ENCODE measurements at regions not wholly inside any gene's neighbourhood (a gene's known extent, or its start where the extent isn't known, plus 50 kb on each side); places are given as distances from the start of the nearest gene placed in this dataset.
"Not testable (repeated sequence)": the region's sequence is repeated elsewhere in the genome, so short reads cannot be mapped to it uniquely, and the experiment has no call there.

DNA sequence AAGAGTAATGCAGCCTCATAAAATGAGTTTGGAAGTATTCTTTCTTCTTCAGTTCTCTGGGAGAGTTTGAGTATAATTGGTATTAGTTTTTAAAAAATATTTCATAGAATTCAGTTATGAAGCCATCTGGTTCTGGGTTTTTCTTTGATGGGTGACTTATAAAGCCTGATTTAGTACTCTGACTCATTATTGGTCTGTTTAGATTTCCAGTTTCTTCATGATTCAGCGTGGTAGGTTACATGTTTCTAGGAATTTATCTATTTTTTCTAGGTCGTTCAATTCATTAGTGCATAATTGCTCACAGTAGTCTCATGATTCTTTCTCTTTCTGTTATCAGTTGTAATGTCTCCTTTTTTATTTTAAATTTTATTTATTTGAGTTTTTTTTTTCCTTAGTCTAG is 111.2 kb downstream of the CEP44 start:
- DNase-seq (ENCODE audit: low read depth in 1 of 2, low spot score in 1 of 2) = no peak
- in situ Hi-C loops (cut with HindIII; ENCODE audit: low pct_unique_long_range_greater_than_20kb, low sequenced_read_pairs) = no loop called here
- TF ChIP-seq JUND (IDR thresholded peaks at IDR 0.05; ENCODE audit: low read depth) = no peak

DNA sequence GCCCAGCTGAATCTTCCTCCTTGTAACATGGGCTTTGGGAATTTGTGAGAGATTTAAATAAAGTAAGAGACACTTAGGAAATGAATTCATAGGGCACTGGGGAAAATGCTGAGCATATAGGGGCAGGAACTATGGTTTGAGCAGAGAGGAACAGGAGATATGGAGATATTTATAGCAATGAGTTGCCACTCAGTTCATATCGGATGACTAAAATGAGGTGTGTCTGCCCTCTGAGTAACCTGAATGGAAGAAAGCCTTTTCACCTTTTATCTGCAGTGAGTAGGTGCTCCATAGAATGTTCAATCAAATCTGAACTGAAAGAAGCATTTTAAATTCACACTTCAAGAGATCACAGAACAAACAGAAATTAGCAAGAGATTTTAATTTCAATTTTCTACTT is 105.7 kb downstream of the CEP44 start:
- no peak for TF ChIP-seq JUND (IDR thresholded peaks at IDR 0.05; ENCODE audit: low read depth)
- in situ Hi-C loops (cut with HindIII; ENCODE audit: low pct_unique_long_range_greater_than_20kb, low sequenced_read_pairs) = no loop called here
- DNase-seq (ENCODE audit: low read depth in 1 of 2, low spot score in 1 of 2) = no peak

DNA sequence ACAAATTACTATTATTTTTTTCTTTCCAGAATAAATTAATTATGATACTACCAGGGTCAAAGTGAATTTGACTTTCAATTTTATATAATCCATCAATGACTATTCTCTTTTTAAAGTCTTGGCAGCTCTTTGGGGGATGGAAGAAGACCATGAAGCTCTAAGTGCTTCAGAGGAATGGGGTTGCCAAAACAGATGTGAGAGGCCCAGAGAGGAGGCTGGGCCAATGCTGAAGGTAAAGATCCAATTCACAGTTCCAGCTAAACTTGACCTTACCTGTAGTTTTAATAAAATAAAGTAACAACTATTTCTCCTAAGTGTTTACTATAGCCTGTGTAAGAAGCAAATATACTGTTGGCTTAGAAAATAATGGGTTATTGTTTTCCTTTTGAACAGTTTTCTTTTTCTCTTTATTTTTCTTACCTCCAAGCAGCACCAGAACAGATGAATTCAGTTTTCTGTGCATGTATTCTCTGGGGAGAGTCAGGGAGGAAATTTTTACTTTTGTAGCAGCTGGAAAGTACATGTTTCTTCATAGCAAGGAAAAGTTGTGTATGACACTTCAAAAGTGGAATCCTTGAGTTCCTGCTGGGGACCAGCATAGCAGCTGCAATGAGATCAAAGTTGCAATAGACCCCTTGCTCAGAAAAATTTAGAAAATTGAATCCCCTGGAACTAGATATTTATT is 104.9 kb downstream of the CEP44 start:
- TF ChIP-seq JUND (IDR thresholded peaks at IDR 0.05; ENCODE audit: low read depth) = no peak

DNA sequence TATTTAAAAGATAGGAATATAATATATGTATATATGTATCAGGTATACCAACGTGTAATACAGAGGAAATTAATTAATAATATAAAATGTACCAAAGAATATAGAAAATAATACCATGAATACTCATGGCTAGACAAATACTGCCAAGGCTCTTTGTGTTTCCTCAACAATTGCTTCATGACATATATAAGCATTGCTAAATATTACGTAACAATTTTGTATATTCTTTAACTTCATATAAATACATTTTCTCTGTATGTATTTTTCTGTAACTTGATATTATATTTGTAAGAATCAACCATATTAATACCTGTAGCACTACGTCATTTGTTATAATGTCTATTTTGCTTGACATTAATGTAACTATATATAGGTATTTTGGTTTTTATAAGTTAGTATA is 104.0 kb downstream of the CEP44 start:
- DNase-seq (ENCODE audit: low read depth in 1 of 2, low spot score in 1 of 2) = no peak
- TF ChIP-seq JUND (IDR thresholded peaks at IDR 0.05; ENCODE audit: low read depth) = no peak
- in situ Hi-C loops (cut with HindIII; ENCODE audit: low pct_unique_long_range_greater_than_20kb, low sequenced_read_pairs) = no loop called here

More for the DNA sequence above, 104.9 kb downstream of the CEP44 start:
- no peak for DNase-seq (ENCODE audit: low read depth in 1 of 2, low spot score in 1 of 2)
- in situ Hi-C loops (cut with HindIII; ENCODE audit: low pct_unique_long_range_greater_than_20kb, low sequenced_read_pairs) = no loop called here

DNA sequence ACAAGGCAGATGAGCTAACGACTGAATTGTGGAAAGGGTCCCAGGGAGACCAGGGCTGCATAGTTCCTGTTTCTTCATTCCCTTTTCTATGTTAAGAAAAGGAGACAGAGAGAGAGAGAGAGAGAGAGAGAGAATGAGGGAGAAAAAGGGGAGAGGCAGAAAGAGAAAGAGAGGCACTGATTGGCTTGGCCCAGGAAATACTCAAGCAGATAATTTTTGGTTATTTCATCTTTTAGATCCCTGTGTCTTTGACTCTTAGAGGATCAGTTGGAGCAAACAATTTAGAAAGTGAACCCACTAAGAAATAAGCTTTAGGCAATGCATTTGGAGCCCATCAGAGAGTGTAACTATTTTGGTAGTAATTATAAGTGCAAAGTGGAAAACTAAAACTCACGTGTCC is 103.4 kb downstream of the CEP44 start:
- in situ Hi-C loops (cut with HindIII; ENCODE audit: low pct_unique_long_range_greater_than_20kb, low sequenced_read_pairs) = no loop called here
- TF ChIP-seq JUND (IDR thresholded peaks at IDR 0.05; ENCODE audit: low read depth) = no peak
- no peak for DNase-seq (ENCODE audit: low read depth in 1 of 2, low spot score in 1 of 2)

DNA sequence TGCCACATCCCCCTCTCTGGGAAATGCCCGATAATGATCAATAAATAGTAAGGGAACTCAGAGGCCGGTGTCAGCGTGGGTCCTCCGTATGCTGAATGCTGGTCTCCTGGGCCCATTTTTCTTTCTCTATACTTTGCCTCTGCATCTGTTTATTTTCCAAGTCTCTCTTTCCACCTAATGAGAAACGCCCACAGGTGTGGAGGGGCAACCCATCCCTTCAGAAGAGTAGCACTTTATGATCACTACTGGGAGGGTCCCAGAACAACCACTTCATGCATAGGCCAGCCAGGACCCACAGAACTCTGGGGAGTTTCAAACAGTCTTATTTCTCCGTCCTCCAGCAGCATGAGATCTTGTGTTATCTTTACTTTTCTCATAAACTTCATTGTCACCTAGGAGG is 100.1 kb downstream of the CEP44 start:
- in situ Hi-C loops (cut with HindIII; ENCODE audit: low pct_unique_long_range_greater_than_20kb, low sequenced_read_pairs) = no loop called here

DNA sequence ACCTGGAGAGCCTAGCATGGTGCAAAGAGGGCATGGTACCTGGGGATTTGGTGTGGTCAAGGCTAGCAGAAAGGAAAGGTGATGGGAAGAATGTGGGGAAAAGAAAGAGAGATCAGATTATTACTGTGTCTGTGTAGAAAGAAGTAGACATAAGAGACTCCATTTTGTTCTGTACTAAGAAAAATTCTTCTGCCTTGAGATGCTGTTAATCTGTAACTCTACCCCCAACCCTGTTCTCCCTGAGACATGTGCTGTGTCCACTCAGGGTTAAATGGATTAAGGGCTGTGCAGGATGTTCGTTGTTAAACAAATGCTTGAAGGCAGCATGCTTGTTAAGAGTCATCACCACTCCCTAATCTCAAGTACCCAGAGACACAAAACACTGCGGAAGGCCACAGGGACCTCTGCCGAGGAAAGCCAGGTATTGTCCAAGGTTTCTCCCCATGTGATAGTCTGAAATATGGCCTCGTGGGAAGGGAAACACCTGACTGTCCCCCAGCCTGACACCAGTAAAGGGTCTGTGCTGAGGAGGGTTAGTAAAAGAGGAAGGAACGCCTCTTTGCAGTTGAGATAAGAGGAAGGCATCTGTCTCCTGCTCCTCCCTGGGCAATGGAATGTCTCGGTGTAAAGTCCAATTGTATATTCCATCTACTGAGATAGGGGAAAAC is 99.4 kb downstream of the CEP44 start:
- DNase-seq (ENCODE audit: low read depth in 1 of 2, low spot score in 1 of 2); in situ Hi-C loops (cut with HindIII; ENCODE audit: low pct_unique_long_range_greater_than_20kb, low sequenced_read_pairs): not testable (repeated sequence)

More for the DNA sequence above, 100.1 kb downstream of the CEP44 start:
- no peak for DNase-seq (ENCODE audit: low read depth in 1 of 2, low spot score in 1 of 2)
- TF ChIP-seq JUND (IDR thresholded peaks at IDR 0.05; ENCODE audit: low read depth) = no peak

Data from T47D (cell line).